Colonic mucosa (tissue), 4 donors: ENCODE measurements at regions not wholly inside any gene's neighbourhood (a gene's known extent, or its start where the extent isn't known, plus 50 kb on each side); places are given as distances from the start of the nearest gene placed in this dataset.
"Not testable (repeated sequence)": the region's sequence is repeated elsewhere in the genome, so short reads cannot be mapped to it uniquely, and the experiment has no call there.

Experiments used
- DNase-seq: peaks from one replicate; pipeline ENCODE4 v3.0.0-alpha.2; 2020
- H3K27ac ChIP-seq: fragments of 200-600 bp; one replicate; pipeline ENCODE4 v1.8.0; 2021
- H3K27me3 ChIP-seq: fragments of 200-600 bp; one replicate; pipeline ENCODE4 v1.8.0; 2021
- H3K36me3 ChIP-seq: fragments of 200-600 bp; one replicate; pipeline ENCODE4 v1.8.0; 2021
- H3K4me1 ChIP-seq: fragments of 200-600 bp; one replicate; pipeline ENCODE4 v1.8.0; 2021; ENCODE audit warnings: mild to moderate bottlenecking
- H3K4me3 ChIP-seq: fragments of 200-600 bp; one replicate; pipeline ENCODE4 v1.8.0; 2021
- H3K9ac ChIP-seq, 2 donors: one replicate each; pipeline ENCODE4 v1.7.0; 2013; ENCODE audit warnings: control low read depth in 2 of 2, low read depth in 2 of 2, low read length in 2 of 2
- H3K9me3 ChIP-seq: fragments of 200-600 bp; one replicate; pipeline ENCODE4 v1.8.0; 2021
- CTCF ChIP-seq: fragments of 200-600 bp; IDR thresholded peaks from one replicate; pipeline ENCODE4 v1.8.0; 2022; ENCODE audit warnings: antibody characterized with exemption, mild to moderate bottlenecking
- intact Hi-C: fragments of 100-400 bp; cut with DNase I; formaldehyde crosslinking; loops from one replicate; pipeline ENCODE4 v1.14.1; 2022
- donor health status: healthy.
- donor health status: DM: no; HTN: no; CAD: no.
- donor health status: DM: no; HTN: no; CAD: no.

DNA sequence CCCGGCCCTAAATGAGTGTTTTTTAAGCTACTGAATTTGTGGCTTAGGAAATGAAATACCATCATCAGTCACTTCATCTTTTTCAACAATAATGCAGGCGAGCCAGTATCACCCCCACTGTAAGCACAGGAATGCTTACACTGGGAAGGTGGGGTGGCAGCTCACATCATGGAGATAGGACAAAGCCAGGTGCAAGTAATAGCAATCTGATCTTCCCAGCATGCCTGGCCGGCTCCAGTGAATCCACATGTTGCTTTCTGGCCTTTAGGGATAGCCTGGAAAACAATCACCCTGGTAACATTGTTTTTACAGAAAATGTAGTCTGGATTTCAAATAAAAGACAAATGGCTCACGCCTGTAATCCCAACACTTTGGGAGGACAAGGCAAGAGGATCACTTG, 140.9 kb upstream of the SOD1 start:
- DNase-seq = no peak
- Histone ChIP-seq H3K9ac (no peak overlapping the region), H3K36me3 (no peaks in the 10 kb centered on the region), H3K9me3 (no peaks in the 10 kb centered on the region), H3K4me1 (no peaks in the 10 kb centered on the region), H3K4me3 (no peak overlapping the region), H3K27me3 (no peaks in the 10 kb centered on the region), H3K27ac (no peak overlapping the region)
- intact Hi-C loops = no loop called here
- TF ChIP-seq CTCF = no peak

- no peak for TF ChIP-seq CTCF
- intact Hi-C loops = no loop called here
- no peaks in the 10 kb centered on the region for H3K9me3 ChIP-seq
- H3K9ac ChIP-seq = no peak overlapping the region
- no peak for DNase-seq
- no peaks in the 10 kb centered on the region for H3K4me1 ChIP-seq
- no peaks in the 10 kb centered on the region for H3K36me3 ChIP-seq
- no peaks in the 10 kb centered on the region for H3K27me3 ChIP-seq
- H3K27ac ChIP-seq = no peak overlapping the region
- H3K4me3 ChIP-seq = no peak overlapping the region
Observed at GRCh38 chr21:31517664-31518414, 141.7 kb upstream of the SOD1 start.

DNA sequence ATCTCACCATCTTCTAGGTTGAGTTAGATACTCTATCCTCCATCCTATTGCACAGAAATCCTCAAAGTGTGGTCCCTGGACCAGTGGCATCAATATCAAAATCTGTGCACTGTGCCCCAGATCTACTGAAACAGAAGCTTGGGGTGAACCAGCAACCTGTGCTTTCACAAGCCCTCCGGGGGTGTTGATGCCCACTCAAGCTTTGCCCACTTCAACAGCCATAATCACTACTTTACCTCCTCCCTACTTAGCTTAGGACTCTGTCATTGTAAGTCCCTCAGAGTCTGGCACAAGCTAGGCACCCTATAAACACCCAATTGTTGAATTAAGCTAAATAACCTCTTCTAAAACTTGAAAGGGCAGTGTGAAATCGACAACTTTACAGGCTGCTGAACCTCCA, 144.2 kb upstream of the SOD1 start:
- no peak for TF ChIP-seq CTCF
- H3K4me3 ChIP-seq = no peak overlapping the region
- no peaks in the 10 kb centered on the region for H3K36me3 ChIP-seq
- H3K9me3 ChIP-seq = no peaks in the 10 kb centered on the region
- no peaks in the 10 kb centered on the region for H3K27me3 ChIP-seq
- no peak overlapping the region for H3K9ac ChIP-seq
- intact Hi-C loops = no loop called here
- H3K27ac ChIP-seq = no peak overlapping the region
- no peak for DNase-seq
- no peaks in the 10 kb centered on the region for H3K4me1 ChIP-seq

GRCh38 chr21:31514598-31514997, 144.9 kb upstream of the SOD1 start:
- Histone ChIP-seq H3K4me3 (no peak overlapping the region), H3K27me3 (no peaks in the 10 kb centered on the region), H3K27ac (no peak overlapping the region), H3K9ac (no peak overlapping the region), H3K4me1 (no peaks in the 10 kb centered on the region), H3K36me3 (no peaks in the 10 kb centered on the region), H3K9me3 (no peaks in the 10 kb centered on the region)
- intact Hi-C loops = no loop called here
- TF ChIP-seq CTCF = no peak
- no peak for DNase-seq

DNA sequence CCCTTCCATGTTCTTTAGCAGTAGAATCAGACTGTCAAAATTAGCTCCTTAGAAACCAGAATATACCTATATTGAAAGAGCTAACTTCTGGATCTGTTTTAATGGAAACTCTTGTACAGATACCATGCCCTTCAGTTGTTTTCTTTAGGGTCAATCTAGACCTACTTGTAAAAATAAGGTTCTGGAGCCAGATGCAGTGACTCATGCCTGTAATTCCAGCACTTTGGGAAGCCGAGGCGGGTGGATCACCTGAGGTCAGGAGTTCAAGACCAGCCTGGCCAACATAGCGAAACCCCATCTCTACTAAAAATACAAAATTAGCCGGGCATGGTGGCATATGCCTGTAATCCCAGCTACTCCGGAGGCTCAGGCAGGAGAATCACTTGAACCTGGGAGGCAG, 146.0 kb upstream of the SOD1 start:
- H3K9ac ChIP-seq, H3K4me1 ChIP-seq, H3K4me3 ChIP-seq, H3K27me3 ChIP-seq, H3K36me3 ChIP-seq, intact Hi-C loops, H3K9me3 ChIP-seq, H3K27ac ChIP-seq, DNase-seq: not testable (repeated sequence)

GRCh38 chr21:31511999-31512398, 147.5 kb upstream of the SOD1 start:
- H3K27ac ChIP-seq, H3K27me3 ChIP-seq, intact Hi-C loops, H3K4me1 ChIP-seq, H3K4me3 ChIP-seq, DNase-seq, H3K36me3 ChIP-seq, H3K9me3 ChIP-seq, H3K9ac ChIP-seq: not testable (repeated sequence)
